ENCODE measurements at regions not wholly inside any gene's neighbourhood (a gene's known extent, or its start where the extent isn't known, plus 50 kb on each side); places are given as distances from the start of the nearest gene placed in this dataset.

DNA sequence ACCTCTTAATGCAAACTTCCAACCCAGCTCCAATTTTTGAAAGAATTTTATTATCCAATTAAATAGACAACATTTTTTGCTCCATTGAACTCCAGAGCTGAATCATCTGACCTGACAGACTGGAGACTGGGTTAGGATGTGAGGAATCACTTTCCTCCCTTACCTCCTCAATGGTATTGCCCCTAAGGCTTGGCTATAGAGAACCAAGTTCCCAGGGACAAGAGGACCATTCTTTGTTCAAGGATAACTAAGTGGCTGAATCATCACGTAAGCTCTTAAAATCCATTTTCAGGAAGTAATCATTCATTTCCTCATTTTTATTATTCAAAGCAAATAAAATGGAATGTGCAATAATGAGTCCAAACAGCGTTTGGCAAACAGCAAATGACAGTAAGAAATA lies 335.1 kb downstream of the GATA3 start:
- H3K9ac ChIP-seq (ENCODE audit: low read length), result no peak overlapping the region
- H3K27ac ChIP-seq (ENCODE audit: low read depth, low read length), result no peak overlapping the region
- intact Hi-C loops (cut with micrococcal nuclease), result no loop called here
- no peaks in the 10 kb centered on the region for H3K9me2 ChIP-seq (ENCODE audit: insufficient read depth)
- ATAC-seq, result no peak
- H3K79me2 ChIP-seq (ENCODE audit: insufficient read depth, low read length), result no peaks in the 10 kb centered on the region
- POLR2A ChIA-PET, result no interaction called here
- H3K4me1 ChIP-seq (ENCODE audit: control insufficient read depth in 1 of 2, insufficient read depth in 2 of 2, low read length in 2 of 2), result no peaks in the 10 kb centered on the region
- RAD21 ChIA-PET (ENCODE audit: low non-redundant PET in 1 of 2, low total read pairs in 2 of 2, uncharacterized antibody in 2 of 2, unreplicated experiment in 2 of 2), result no interaction called here
- no peaks in the 10 kb centered on the region for H3K27me3 ChIP-seq (ENCODE audit: insufficient read depth, low read length)
- no peaks in the 10 kb centered on the region for H4K20me1 ChIP-seq (ENCODE audit: insufficient read depth)
- no peak for TF ChIP-seq FOSL1 (IDR thresholded peaks at IDR 0.05; ENCODE audit: low read depth)
- TF ChIP-seq, protein P1, sequence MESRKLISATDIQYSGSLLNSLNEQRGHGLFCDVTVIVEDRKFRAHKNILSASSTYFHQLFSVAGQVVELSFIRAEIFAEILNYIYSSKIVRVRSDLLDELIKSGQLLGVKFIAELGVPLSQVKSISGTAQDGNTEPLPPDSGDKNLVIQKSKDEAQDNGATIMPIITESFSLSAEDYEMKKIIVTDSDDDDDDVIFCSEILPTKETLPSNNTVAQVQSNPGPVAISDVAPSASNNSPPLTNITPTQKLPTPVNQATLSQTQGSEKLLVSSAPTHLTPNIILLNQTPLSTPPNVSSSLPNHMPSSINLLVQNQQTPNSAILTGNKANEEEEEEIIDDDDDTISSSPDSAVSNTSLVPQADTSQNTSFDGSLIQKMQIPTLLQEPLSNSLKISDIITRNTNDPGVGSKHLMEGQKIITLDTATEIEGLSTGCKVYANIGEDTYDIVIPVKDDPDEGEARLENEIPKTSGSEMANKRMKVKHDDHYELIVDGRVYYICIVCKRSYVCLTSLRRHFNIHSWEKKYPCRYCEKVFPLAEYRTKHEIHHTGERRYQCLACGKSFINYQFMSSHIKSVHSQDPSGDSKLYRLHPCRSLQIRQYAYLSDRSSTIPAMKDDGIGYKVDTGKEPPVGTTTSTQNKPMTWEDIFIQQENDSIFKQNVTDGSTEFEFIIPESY (IDR thresholded peaks at IDR 0.05; ENCODE audit: extremely low read depth, insufficient replicate concordance, low read length), result no peak
- TF ChIP-seq POLR2AphosphoS5 (IDR thresholded peaks at IDR 0.05; ENCODE audit: low read depth, low read length), result no peak
- TF ChIP-seq EGR1 (IDR thresholded peaks at IDR 0.05; ENCODE audit: low read depth), result no peak
- TF ChIP-seq POLR2A (IDR thresholded peaks at IDR 0.05; ENCODE audit: borderline replicate concordance, extremely low read depth, insufficient read depth, insufficient read length), result no peak
- no peak for TF ChIP-seq TCF7L2 (IDR thresholded peaks at IDR 0.05; ENCODE audit: borderline replicate concordance, extremely low read depth, insufficient read depth, insufficient read length)
- no peak for TF ChIP-seq EZH2phosphoT487 (IDR thresholded peaks at IDR 0.05; ENCODE audit: borderline replicate concordance)
- TF ChIP-seq CTCF (IDR thresholded peaks at IDR 0.05 in 2 of 3, conservative IDR thresholded peaks at IDR 0.05 in 1 of 3; ENCODE audit: borderline replicate concordance in 1 of 3, insufficient read depth in 1 of 3, low read depth in 2 of 3, low read length in 2 of 3), result no peak
- TF ChIP-seq RAD21 (IDR thresholded peaks at IDR 0.05; ENCODE audit: low read depth), result no peak
- TF ChIP-seq, protein P2, sequence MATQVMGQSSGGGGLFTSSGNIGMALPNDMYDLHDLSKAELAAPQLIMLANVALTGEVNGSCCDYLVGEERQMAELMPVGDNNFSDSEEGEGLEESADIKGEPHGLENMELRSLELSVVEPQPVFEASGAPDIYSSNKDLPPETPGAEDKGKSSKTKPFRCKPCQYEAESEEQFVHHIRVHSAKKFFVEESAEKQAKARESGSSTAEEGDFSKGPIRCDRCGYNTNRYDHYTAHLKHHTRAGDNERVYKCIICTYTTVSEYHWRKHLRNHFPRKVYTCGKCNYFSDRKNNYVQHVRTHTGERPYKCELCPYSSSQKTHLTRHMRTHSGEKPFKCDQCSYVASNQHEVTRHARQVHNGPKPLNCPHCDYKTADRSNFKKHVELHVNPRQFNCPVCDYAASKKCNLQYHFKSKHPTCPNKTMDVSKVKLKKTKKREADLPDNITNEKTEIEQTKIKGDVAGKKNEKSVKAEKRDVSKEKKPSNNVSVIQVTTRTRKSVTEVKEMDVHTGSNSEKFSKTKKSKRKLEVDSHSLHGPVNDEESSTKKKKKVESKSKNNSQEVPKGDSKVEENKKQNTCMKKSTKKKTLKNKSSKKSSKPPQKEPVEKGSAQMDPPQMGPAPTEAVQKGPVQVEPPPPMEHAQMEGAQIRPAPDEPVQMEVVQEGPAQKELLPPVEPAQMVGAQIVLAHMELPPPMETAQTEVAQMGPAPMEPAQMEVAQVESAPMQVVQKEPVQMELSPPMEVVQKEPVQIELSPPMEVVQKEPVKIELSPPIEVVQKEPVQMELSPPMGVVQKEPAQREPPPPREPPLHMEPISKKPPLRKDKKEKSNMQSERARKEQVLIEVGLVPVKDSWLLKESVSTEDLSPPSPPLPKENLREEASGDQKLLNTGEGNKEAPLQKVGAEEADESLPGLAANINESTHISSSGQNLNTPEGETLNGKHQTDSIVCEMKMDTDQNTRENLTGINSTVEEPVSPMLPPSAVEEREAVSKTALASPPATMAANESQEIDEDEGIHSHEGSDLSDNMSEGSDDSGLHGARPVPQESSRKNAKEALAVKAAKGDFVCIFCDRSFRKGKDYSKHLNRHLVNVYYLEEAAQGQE (IDR thresholded peaks at IDR 0.05; ENCODE audit: low read depth), result no peak
- TF ChIP-seq ELF1 (IDR thresholded peaks at IDR 0.05; ENCODE audit: borderline replicate concordance, low read depth), result no peak
- TF ChIP-seq MAX (IDR thresholded peaks at IDR 0.05), result no peak
- no peak for TF ChIP-seq ZNF274 (IDR thresholded peaks at IDR 0.05; ENCODE audit: low read depth, low read length)
- no peak for TF ChIP-seq CEBPB (IDR thresholded peaks at IDR 0.05; ENCODE audit: low read depth)
- TF ChIP-seq SP1 (IDR thresholded peaks at IDR 0.05; ENCODE audit: low read depth), result no peak
- TF ChIP-seq ZFX (IDR thresholded peaks at IDR 0.05), result no peak
- DNase-seq (ENCODE audit: low read depth, low spot score), result no peak
- H3K4me2 ChIP-seq (ENCODE audit: low read length), result no peak overlapping the region
- BruUV-seq (replicated peaks), result no TSS peak
- no peaks in the 10 kb centered on the region for H3K36me3 ChIP-seq (ENCODE audit: control insufficient read depth in 1 of 2, insufficient read depth in 2 of 2, low read length in 2 of 2)
- no peak overlapping the region for H3K4me3 ChIP-seq (replicated peaks in 1 of 2; ENCODE audit: low read depth in 1 of 2, low read length in 2 of 2)
- H2AFZ ChIP-seq (ENCODE audit: low read depth, low read length, poor library complexity, severe bottlenecking), result no peak overlapping the region
- no peaks in the 10 kb centered on the region for H3K9me3 ChIP-seq (ENCODE audit: control insufficient read depth in 1 of 2, insufficient read depth in 1 of 2, low read depth in 1 of 2, low read length in 2 of 2)
- CTCF ChIA-PET, result no interaction called here

Data from HCT116 (cell line).